ENCODE measurements at regions not wholly inside any gene's neighbourhood (a gene's known extent, or its start where the extent isn't known, plus 50 kb on each side); places are given as distances from the start of the nearest gene placed in this dataset.

GRCh38 chr4:8778760-8779159 lies 92.9 kb downstream of the HMX1 start (continued):
- TF ChIP-seq RAD21 (IDR thresholded peaks at IDR 0.05 in 1 of 2, conservative IDR thresholded peaks at IDR 0.05 in 1 of 2; ENCODE audit: low read depth in 2 of 2, low read length in 2 of 2) (no peak), BRCA1 (IDR thresholded peaks at IDR 0.05; ENCODE audit: low read depth, low read length) (no peak), TCF12 (IDR thresholded peaks at IDR 0.05; ENCODE audit: low read depth, low read length) (no peak), TAF7 (optimal IDR thresholded peaks at IDR 0.05; ENCODE audit: borderline replicate concordance, low read depth, low read length) (no peak), NRF1 (IDR thresholded peaks at IDR 0.05; ENCODE audit: low read depth, low read length) (no peak)

Data from H1 (cell line).